22Rv1 (cell line): ENCODE measurements at regions not wholly inside any gene's neighbourhood (a gene's known extent, or its start where the extent isn't known, plus 50 kb on each side); places are given as distances from the start of the nearest gene placed in this dataset.

Experiments used
- ZFX ChIP-seq: fragments of 450-650 bp; IDR thresholded peaks from 2 replicates; pipeline ENCODE4 v1.6.1; 2017; ENCODE audit warnings: antibody characterized with exemption, borderline replicate concordance
- TF ChIP-seq, protein P1 (sequence below): fragments of 450-650 bp; IDR thresholded peaks from 2 replicates; pipeline ENCODE4 v1.5.1; 2017; ENCODE audit warnings: mild to moderate bottlenecking

DNA sequence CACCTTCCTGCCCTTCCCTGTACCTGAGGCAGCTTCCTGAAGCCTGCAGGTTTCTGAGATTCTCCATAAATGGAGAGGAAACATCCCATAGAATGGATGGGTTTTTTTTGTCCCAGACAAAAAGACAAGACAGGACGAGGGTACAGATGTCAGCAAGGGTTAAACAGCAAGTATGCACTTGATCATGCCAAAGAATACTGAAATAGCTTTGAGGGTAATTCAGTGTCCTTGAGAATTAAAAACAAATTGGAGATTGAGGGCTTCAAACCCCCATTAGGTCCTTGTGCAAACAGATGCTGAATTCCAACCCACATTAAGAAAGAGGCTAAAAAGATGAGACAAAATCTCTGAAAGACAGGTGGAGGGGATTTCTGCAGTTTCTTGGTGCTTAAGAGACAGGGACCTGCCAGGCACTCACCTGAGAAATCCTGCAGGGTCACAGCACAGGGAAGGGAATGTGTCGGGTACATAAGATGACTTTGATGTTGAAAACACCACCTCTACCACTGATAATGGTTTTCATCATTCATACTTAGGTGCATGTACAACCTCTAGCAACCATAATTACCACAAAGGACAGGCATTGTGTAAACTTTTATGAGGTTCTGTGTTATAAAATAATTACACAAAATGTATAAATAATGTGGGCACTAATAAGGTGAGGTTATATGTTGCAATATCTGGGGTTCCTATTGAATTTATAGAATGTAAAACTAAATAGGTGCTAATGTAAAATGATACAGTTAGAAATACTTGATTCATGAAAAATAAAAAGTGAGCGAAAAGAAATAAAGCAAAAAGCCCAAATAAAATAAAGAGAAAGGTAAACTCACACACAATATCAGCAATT is 107.1 kb upstream of the TOP3B start:
- TF ChIP-seq, protein P1, sequence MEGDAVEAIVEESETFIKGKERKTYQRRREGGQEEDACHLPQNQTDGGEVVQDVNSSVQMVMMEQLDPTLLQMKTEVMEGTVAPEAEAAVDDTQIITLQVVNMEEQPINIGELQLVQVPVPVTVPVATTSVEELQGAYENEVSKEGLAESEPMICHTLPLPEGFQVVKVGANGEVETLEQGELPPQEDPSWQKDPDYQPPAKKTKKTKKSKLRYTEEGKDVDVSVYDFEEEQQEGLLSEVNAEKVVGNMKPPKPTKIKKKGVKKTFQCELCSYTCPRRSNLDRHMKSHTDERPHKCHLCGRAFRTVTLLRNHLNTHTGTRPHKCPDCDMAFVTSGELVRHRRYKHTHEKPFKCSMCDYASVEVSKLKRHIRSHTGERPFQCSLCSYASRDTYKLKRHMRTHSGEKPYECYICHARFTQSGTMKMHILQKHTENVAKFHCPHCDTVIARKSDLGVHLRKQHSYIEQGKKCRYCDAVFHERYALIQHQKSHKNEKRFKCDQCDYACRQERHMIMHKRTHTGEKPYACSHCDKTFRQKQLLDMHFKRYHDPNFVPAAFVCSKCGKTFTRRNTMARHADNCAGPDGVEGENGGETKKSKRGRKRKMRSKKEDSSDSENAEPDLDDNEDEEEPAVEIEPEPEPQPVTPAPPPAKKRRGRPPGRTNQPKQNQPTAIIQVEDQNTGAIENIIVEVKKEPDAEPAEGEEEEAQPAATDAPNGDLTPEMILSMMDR, result no peak
- no peak for TF ChIP-seq ZFX
